Right ventricle myocardium superior (tissue), 1 donor: ENCODE measurements at regions not wholly inside any gene's neighbourhood (a gene's known extent, or its start where the extent isn't known, plus 50 kb on each side); places are given as distances from the start of the nearest gene placed in this dataset.
"Not testable (repeated sequence)": the region's sequence is repeated elsewhere in the genome, so short reads cannot be mapped to it uniquely, and the experiment has no call there.

ENCODE experiments used
- ATAC-seq: fragments of 200-7000 bp; cut with Tn5 transposase; one replicate; pipeline ENCODE4 v1.9.1; 2020; ENCODE audit warnings: mild to moderate bottlenecking; ENCODE audit not compliant: poor library complexity
- DNase-seq: peaks from one replicate; pipeline ENCODE4 v3.0.0-alpha.2; 2020
- intact Hi-C: fragments of 100-400 bp; cut with DNase I; formaldehyde crosslinking; loops from one replicate; pipeline ENCODE4 v1.11.2; 2022
- donor health status: DM: no; HTN: yes; CAD: no; lungs with severe emphysema.

- DNase-seq, result no peak
- no peak for ATAC-seq
- intact Hi-C loops, result no loop called here
Measured at GRCh38 chr1:79530476-79530875, 523.9 kb upstream of the ADGRL4 start.

- intact Hi-C loops, result no loop called here
- ATAC-seq (no peak), DNase-seq (no peak)
Measured at GRCh38 chr1:79530055-79530454, 523.5 kb upstream of the ADGRL4 start.

GRCh38 chr1:79524126-79524525, 517.6 kb upstream of the ADGRL4 start:
- DNase-seq (no peak), ATAC-seq (no peak)
- intact Hi-C loops, result no loop called here

GRCh38 chr1:79519084-79519760, 512.7 kb upstream of the ADGRL4 start:
- no peak for ATAC-seq
- DNase-seq, result no peak
- intact Hi-C loops, result no loop called here

GRCh38 chr1:79517470-79518224, 511.1 kb upstream of the ADGRL4 start:
- intact Hi-C loops, result no loop called here
- ATAC-seq (no peak), DNase-seq (no peak)

- DNase-seq (no peak), ATAC-seq (no peak)
- intact Hi-C loops, result no loop called here
Measured at GRCh38 chr1:79507770-79508169, 501.2 kb upstream of the ADGRL4 start.

GRCh38 chr1:79501153-79501552, 494.6 kb upstream of the ADGRL4 start:
- intact Hi-C loops, result no loop called here
- ATAC-seq, result no peak
- DNase-seq, result no peak

- DNase-seq, result no peak
- no peak for ATAC-seq
- intact Hi-C loops, result no loop called here
Measured at GRCh38 chr1:79499541-79499940, 493.0 kb upstream of the ADGRL4 start.

- intact Hi-C loops, result no loop called here
- ATAC-seq, result no peak
- no peak for DNase-seq
Measured at GRCh38 chr1:79497193-79497773, 490.8 kb upstream of the ADGRL4 start.

GRCh38 chr1:79496129-79496528, 489.6 kb upstream of the ADGRL4 start:
- no peak for DNase-seq
- intact Hi-C loops, result no loop called here
- no peak for ATAC-seq

GRCh38 chr1:79493702-79494101, 487.2 kb upstream of the ADGRL4 start:
- intact Hi-C loops, DNase-seq, ATAC-seq: not testable (repeated sequence)

GRCh38 chr1:79488572-79489121, 482.1 kb upstream of the ADGRL4 start:
- ATAC-seq, intact Hi-C loops, DNase-seq: not testable (repeated sequence)

GRCh38 chr1:79478728-79479373, 472.3 kb upstream of the ADGRL4 start:
- intact Hi-C loops, result no loop called here
- DNase-seq (no peak), ATAC-seq (peak; percentile 80)

- ATAC-seq (peak; percentile 10), DNase-seq (no peak)
- intact Hi-C loops, result no loop called here
Measured at GRCh38 chr1:79478160-79478559, 471.6 kb upstream of the ADGRL4 start.

- ATAC-seq, result no peak
Measured at GRCh38 chr1:79472067-79472656, 465.6 kb upstream of the ADGRL4 start.

GRCh38 chr1:79469139-79469538, 462.6 kb upstream of the ADGRL4 start:
- DNase-seq (no peak), ATAC-seq (no peak)
- intact Hi-C loops, result no loop called here

More at GRCh38 chr1:79472067-79472656, 465.6 kb upstream of the ADGRL4 start:
- intact Hi-C loops, result no loop called here
- DNase-seq, result no peak

GRCh38 chr1:79460773-79461436, 454.4 kb upstream of the ADGRL4 start:
- no peak for DNase-seq
- intact Hi-C loops, result no loop called here
- ATAC-seq, result no peak

GRCh38 chr1:79457562-79458224, 451.2 kb upstream of the ADGRL4 start:
- ATAC-seq (no peak), DNase-seq (no peak)
- intact Hi-C loops, result no loop called here
